ENCODE measurements at regions not wholly inside any gene's neighbourhood (a gene's known extent, or its start where the extent isn't known, plus 50 kb on each side); places are given as distances from the start of the nearest gene placed in this dataset.

GRCh38 chr16:73505577-73505976 lies 457.6 kb upstream of the ZFHX3 start:
- Histone ChIP-seq H3K27ac (ENCODE audit: low read depth, low read length) (no peak overlapping the region), H4K20me1 (ENCODE audit: control insufficient read depth, insufficient read depth, low read depth, low read length) (no peaks in the 10 kb centered on the region)

GRCh38 chr16:73504591-73505575 lies 457.0 kb upstream of the ZFHX3 start:
- Histone ChIP-seq H3K9me3 (ENCODE audit: control insufficient read depth, insufficient read depth, low read length) (no peaks in the 10 kb centered on the region), H3K4me1 (ENCODE audit: control insufficient read depth, low read length) (no peaks in the 10 kb centered on the region), H3K36me3 (ENCODE audit: control insufficient read depth, low read length) (no peaks in the 10 kb centered on the region), H3K79me2 (ENCODE audit: control insufficient read depth, low read length) (no peaks in the 10 kb centered on the region), H3K27me3 (ENCODE audit: control insufficient read depth, low read length) (no peaks in the 10 kb centered on the region), H3F3A (ENCODE audit: control insufficient read depth, insufficient read depth) (no peaks in the 10 kb centered on the region), H3K9me2 (replicated peaks; ENCODE audit: control insufficient read depth, low read length) (no peaks in the 10 kb centered on the region), H3K27ac (ENCODE audit: low read depth, low read length) (no peak overlapping the region), H4K20me1 (ENCODE audit: control insufficient read depth, insufficient read depth, low read depth, low read length) (no peaks in the 10 kb centered on the region), H3K4me2 (ENCODE audit: low read length) (no peak overlapping the region), H3K4me3 (ENCODE audit: low read length) (no peak overlapping the region)
- TF ChIP-seq EZH2phosphoT487 (IDR thresholded peaks at IDR 0.05; ENCODE audit: borderline replicate concordance, low read length) (no peak), CTCF (IDR thresholded peaks at IDR 0.05; ENCODE audit: low read depth, low read length, poor library complexity, severe bottlenecking) (no peak)

More at GRCh38 chr16:73505577-73505976, 457.6 kb upstream of the ZFHX3 start:
- H3K9me2 ChIP-seq (replicated peaks; ENCODE audit: control insufficient read depth, low read length), result no peaks in the 10 kb centered on the region
- no peak overlapping the region for H3K4me3 ChIP-seq (ENCODE audit: low read length)
- no peaks in the 10 kb centered on the region for H3K79me2 ChIP-seq (ENCODE audit: control insufficient read depth, low read length)
- H3K9me3 ChIP-seq (ENCODE audit: control insufficient read depth, insufficient read depth, low read length), result no peaks in the 10 kb centered on the region
- H3K4me2 ChIP-seq (ENCODE audit: low read length), result no peak overlapping the region
- no peaks in the 10 kb centered on the region for H3K27me3 ChIP-seq (ENCODE audit: control insufficient read depth, low read length)
- no peaks in the 10 kb centered on the region for H3F3A ChIP-seq (ENCODE audit: control insufficient read depth, insufficient read depth)
- H3K36me3 ChIP-seq (ENCODE audit: control insufficient read depth, low read length), result no peaks in the 10 kb centered on the region
- no peak for TF ChIP-seq CTCF (IDR thresholded peaks at IDR 0.05; ENCODE audit: low read depth, low read length, poor library complexity, severe bottlenecking)
- no peaks in the 10 kb centered on the region for H3K4me1 ChIP-seq (ENCODE audit: control insufficient read depth, low read length)

- Histone ChIP-seq H3K9me2 (replicated peaks; ENCODE audit: control insufficient read depth, low read length) (no peaks in the 10 kb centered on the region), H3K27me3 (ENCODE audit: control insufficient read depth, low read length) (no peaks in the 10 kb centered on the region), H3K4me1 (ENCODE audit: control insufficient read depth, low read length) (no peaks in the 10 kb centered on the region), H3K27ac (ENCODE audit: low read depth, low read length) (no peak overlapping the region), H3K9me3 (ENCODE audit: control insufficient read depth, insufficient read depth, low read length) (no peaks in the 10 kb centered on the region), H3F3A (ENCODE audit: control insufficient read depth, insufficient read depth) (no peaks in the 10 kb centered on the region), H3K4me2 (ENCODE audit: low read length) (no peak overlapping the region), H3K36me3 (ENCODE audit: control insufficient read depth, low read length) (no peaks in the 10 kb centered on the region), H4K20me1 (ENCODE audit: control insufficient read depth, insufficient read depth, low read depth, low read length) (no peaks in the 10 kb centered on the region), H3K4me3 (ENCODE audit: low read length) (no peak overlapping the region), H3K79me2 (ENCODE audit: control insufficient read depth, low read length) (no peaks in the 10 kb centered on the region)
- TF ChIP-seq CTCF (IDR thresholded peaks at IDR 0.05; ENCODE audit: low read depth, low read length, poor library complexity, severe bottlenecking) (no peak), EZH2phosphoT487 (IDR thresholded peaks at IDR 0.05; ENCODE audit: borderline replicate concordance, low read length) (no peak)
These were observed 455.2 kb upstream of the ZFHX3 start for GRCh38 chr16:73503093-73503492.

Data from DOHH2 (cell line).